GM23248 (cell line): ENCODE measurements at regions not wholly inside any gene's neighbourhood (a gene's known extent, or its start where the extent isn't known, plus 50 kb on each side); places are given as distances from the start of the nearest gene placed in this dataset.

ENCODE experiments used
- EZH2 ChIP-seq: fragments of 200-600 bp; sonication (generic); IDR thresholded peaks from 2 replicates; pipeline ENCODE4 v1.6.1; 2018; ENCODE audit warnings: antibody characterized with exemption, mild to moderate bottlenecking; ENCODE audit not compliant: insufficient read depth, poor library complexity, severe bottlenecking
- EZH2phosphoT487 ChIP-seq: fragments of 200-600 bp; sonication (generic); IDR thresholded peaks from 2 replicates; pipeline ENCODE4 v1.6.1; 2018; ENCODE audit warnings: antibody characterized with exemption, moderate library complexity, mild to moderate bottlenecking, low read depth; ENCODE audit not compliant: insufficient read depth

- no peak for TF ChIP-seq EZH2
- no peak for TF ChIP-seq EZH2phosphoT487
Measured at GRCh38 chr13:99124794-99125316, 75.8 kb upstream of the UBAC2 start.
